ENCODE measurements at regions not wholly inside any gene's neighbourhood (a gene's known extent, or its start where the extent isn't known, plus 50 kb on each side); places are given as distances from the start of the nearest gene placed in this dataset.
"Not testable (repeated sequence)": the region's sequence is repeated elsewhere in the genome, so short reads cannot be mapped to it uniquely, and the experiment has no call there.

GRCh38 chr15:31433091-31433490 lies 106.5 kb downstream of the KLF13 start:
- DNase-seq = no peak

- no peak for DNase-seq
Observed at GRCh38 chr15:31433574-31433973, 106.9 kb downstream of the KLF13 start.

DNA sequence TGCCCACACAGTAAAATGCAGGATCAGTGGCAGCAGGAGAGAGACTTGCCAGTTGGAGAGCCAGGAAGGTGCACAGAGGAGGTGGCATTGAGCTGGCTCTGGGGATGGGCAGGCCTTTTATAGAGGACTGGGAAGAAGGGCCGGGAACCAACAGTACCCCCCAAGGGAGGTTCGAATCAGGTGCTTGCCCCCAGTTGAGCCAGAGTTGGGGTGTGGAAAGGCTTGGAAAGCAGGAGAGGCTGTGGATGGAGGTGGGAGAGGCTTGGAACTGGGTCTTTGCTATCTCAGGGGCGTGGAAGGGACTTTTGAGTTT lies 107.6 kb downstream of the KLF13 start:
- DNase-seq = no peak

DNA sequence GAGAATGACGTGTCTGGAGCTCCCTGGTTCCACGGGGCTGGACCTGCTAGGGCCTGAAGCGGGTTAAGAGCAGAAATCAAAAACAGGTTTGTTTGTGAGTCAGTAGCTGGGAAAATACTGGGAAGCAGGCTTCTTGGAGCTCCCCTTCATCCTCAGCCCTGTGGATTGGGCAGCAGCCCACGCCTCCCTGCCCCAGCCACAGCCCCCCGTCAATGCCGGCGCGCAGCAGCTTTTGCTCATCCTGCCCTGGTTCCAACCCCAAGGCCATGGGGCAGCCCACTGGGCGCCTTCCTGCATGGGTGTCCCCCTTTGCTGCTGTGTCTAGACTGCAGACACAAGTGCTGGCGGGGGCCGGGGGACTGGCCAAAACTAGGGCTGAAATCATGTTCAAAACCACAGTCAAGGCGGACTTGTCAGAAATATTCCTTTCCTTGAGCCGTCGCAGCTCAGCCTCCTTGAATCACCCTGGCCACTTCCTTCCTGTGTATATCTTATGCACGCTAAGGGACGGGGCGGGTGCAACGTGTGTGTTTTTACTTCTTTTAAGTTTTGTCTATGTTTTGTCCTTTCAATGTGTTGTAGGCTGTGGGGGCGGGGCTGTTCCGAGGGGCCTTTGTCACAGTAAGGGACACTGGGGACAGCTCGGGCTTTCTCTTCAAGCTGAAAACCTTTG lies 108.1 kb downstream of the KLF13 start:
- peak; percentile 86 for DNase-seq

DNA sequence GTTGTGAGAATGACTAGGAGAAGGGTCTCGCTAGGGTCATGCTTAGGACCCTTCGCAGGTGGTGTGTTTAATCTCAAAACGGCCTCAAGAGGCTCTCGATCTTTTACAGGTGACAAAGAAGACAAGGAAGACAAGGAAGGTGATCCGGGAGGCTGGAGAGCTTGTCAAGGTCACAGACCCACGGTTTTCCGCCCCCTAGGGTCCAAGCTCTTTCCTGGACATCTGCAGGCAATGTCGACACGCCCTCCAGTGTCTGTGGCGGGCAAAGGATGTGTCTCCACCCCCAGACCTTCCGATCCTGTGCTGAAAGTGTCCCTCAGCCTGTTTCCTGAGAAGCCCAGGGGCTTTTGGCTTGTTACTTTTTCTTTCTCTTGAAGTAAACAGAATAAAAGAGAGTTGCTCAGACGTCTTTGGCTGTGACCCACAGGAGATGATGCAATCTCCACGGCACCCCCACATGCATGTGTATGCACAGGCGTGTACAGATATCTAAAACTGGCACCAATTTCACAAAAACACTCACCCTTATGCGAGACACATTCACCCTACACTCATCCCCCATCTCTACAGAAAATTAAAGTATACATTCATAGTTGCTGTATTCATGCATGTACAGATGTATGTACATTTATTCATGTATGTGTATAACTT lies 108.8 kb downstream of the KLF13 start:
- peak; percentile 89 for DNase-seq

DNA sequence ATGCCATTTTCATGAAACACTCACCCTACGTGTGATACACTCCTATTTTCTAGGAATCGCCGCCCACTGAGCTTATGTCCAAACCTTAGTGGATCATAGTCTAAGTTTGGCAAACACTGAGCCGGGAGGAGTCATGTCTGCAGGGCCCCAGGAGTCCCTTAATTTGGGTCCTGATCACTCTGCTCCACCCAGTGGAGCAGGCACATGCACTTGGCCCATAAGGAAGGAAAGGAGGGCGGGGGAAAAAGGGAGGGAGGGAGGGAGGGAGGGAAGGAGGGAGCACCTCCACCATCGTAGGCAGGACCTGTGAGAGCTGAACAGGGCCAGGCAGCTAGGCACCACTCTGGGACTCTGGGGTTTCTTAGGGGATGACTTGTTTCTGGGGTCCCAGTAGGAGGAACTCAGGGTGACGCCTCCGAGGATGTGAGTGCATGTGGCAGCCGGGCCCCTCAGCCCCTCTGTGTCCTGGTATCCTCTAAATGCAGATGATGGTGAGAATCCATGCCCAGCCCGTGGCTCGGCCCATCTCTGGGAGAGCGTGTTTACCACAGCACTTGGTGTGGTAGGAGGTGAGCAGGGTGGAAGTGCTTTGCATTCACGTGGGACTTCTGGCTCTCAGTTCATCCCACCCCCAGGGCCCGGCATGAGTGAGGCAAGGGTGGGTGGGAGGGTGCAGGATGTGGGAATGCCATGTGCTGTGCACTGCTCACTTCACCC lies 109.4 kb downstream of the KLF13 start:
- peak; percentile 35 for DNase-seq

- DNase-seq = peak; percentile 23
Observed at GRCh38 chr15:31437686-31438085, 111.1 kb downstream of the KLF13 start.

GRCh38 chr15:31438601-31439265 lies 112.1 kb downstream of the KLF13 start:
- no peak for DNase-seq

GRCh38 chr15:31439328-31439727 lies 112.7 kb downstream of the KLF13 start:
- peak; percentile 33 for DNase-seq

DNA sequence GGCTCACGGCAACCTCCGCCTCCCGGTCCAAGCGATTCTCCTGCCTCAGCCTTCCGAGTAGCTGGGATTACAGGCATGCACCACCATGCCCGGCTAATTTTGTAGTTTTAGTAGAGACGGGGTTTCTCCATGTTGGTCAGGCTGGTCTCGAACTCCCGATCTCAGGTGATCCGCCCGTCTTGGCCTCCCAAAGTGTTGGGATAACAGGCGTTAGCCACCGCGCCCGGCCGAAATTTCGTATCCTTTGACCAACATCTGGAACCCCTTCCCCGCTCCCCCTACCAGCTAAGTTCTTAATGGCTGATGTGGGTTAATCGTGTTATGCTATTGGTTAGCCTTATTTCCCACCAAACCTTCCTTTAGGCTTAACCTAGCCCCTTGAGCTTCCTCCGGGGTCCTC lies 113.6 kb downstream of the KLF13 start:
- DNase-seq = not testable (repeated sequence)

DNA sequence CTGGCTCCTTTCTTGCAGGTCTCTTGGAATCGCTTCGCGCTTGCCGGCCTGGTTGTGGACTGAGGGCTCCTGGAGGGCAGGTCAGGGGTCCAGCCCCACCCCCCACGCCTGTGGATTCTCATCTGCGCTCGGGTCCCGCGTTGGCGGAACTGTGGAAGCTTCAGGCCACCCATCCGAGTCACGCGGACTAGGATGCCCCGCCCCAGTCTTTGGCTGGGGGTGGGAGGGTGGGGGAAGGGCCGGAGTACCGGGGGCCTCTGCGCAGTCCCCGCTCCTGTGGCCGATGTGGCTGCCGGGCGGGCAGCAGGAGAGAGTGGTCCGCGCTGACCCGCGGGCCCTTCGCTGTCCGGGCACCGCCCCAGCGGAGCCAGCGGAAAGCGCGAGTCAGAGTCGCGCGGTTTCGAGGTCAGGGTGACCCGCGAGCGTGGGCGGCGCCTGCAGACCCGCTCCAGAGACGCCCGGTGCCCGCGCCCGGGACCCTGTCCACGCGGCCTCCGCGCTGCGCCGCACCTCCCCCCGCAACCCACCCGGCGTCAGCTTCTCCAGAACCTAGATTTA lies 114.2 kb downstream of the KLF13 start:
- peak; percentile 39 for DNase-seq

GRCh38 chr15:31442226-31442625 lies 115.6 kb downstream of the KLF13 start:
- DNase-seq = no peak

DNA sequence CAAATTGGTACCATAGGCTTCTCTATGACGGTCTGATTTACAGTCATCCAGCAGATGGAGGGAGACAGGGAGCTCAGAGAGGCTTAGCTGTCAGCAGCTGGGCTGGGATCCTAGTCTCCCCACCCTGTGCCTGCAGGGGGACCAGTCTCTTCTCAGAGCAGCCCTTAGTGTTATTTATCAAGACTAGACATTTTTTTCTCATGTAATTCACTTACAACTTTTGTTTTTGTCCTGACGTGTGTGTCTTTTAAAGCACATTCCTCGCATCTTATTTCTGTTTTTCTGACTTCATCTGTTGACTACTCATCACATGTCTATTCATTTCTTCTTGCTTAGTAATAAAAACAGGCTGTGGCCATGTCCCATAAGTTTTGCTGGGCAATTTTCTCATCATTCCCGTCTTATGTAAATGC lies 116.1 kb downstream of the KLF13 start:
- no peak for DNase-seq

GRCh38 chr15:31444844-31445243 lies 118.2 kb downstream of the KLF13 start:
- DNase-seq = no peak

DNA sequence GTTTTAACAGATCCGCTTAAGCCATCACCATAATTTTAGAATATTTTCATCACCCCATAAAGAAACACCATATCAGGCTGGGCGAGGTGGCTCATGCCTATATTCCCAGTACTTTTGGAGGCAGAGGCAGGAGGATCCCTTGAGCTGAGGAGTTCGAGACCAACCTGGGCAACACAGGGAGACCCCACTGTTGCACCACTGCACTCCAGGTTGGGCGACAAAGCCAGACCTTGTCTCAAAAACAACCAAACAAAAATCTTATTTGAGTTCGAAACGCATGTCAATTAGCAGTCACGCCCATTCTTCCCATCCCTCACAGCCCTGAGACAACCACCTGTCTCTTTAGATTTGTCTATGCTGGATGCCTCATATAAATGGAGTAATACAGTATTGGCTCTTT lies 119.9 kb downstream of the KLF13 start:
- DNase-seq = no peak

DNA sequence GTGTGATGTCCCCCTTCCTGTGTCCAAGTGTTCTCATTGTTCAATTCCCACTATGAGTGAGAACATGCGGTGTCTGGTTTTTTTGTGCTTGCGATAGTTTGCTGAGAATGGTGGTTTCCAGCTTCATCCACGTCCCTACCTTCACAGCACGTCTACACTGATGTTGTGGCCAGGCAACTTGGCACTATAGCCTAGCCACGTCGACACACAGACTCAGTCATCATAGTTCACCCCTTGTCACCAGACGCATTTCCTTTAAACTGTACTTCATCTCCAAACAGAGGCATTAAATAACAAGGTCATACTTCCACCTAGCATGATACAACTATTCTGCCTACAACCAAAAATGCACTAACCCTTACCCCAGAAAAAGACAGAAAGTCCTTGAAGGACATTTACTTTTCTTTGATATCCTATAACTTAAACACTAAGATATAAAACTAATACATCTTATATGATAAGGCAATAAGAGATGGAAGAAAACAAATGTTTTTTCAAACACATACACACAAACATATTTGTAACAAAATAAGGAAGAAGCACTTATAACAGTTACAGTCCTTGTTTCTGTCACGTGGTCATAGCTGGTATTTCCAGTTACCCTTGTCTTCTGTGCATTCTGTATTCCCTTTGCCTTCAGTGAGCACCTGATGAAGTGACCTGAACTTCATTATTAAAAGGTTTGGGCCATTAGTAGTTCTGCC lies 121.4 kb downstream of the KLF13 start:
- DNase-seq = no peak

- no peak for DNase-seq
Observed at GRCh38 chr15:31448635-31448979, 122.0 kb downstream of the KLF13 start.

DNA sequence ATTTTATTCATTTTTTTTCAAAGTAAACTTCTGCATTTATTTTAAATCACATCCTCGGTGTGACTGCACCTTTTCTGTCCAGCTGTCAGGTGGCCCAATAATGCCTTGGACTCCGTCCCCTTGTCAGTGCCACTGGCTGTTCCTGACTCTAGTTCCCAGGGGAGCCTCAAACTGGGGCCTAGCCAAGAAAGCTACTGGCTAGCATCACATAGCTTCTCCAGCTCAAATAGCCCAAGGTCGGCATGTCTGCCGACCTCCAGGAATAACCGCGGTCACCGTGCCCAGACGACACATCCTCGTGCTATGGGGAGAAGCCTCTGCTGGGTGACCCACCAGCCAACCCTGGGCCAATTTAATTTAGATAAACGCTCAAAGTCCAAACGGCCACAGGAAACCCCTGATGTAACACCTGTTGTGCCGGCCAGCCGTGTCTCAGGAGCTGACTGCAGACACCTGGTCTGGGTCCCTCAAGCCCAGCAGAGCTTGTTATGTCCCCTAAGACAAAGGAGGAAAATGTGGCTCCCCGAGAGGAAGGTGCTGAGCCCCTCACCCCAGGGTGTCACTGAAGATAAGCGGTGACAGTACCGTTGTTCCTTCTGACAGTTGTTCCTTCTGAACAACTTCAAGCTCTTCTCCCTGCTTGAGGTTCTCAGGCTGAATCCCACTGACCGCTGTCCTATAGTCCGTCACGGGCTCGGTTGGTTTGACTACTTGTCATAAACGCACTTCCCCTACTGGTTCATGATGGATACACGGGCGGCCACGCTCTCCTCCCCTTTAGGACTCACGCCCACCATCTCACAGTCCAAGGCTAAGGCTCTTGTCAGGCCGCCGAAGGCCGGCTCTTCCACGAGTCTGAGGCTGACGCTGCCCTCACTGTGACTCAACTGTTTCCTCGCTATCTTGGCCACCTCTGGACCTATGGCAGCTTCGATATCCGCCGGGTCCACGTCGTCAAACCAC lies 126.2 kb downstream of the KLF13 start:
- DNase-seq = no peak

DNA sequence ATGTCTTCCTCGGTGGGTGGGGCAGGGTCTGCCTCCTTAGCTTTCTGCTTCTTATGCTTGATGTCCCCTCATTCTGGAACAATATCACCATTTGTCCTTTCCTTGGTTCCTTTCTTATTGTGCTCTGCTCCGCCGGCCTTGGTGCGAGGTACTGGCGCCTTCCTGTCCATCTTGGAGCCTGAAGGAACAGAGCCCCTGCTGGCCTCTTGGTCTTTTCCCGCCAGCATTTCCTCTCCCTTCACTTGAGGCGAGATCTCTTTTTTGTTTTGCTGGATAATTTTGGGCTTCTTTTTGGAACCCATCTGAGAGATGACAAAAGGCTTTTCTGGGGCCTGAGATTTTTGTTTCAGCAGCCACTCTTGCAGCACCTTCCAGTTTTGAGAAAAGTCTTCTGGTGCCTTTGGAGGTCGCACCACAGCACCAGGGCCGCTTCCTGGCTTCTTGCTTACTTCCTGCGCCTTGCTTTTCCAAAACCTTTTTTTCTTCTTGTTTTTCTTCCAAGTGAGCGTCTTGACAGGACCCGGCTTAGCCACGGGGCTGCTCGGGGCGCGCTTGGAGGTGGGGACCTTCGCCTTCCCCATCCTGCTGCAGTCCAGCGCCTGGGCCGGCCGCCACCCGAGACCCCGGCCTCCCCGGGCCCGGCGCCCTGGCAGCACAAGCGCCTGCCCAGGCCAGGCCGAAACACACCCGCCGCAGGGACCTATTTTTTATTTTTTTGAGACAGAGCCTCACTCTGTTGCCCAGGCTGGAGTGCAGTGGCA lies 127.1 kb downstream of the KLF13 start:
- DNase-seq = no peak

GRCh38 chr15:31455499-31455898 lies 128.9 kb downstream of the KLF13 start:
- DNase-seq = no peak

All from CD4-positive, alpha-beta T cell treated with Interleukin-17A for 1 hour (primary cell).